ENCODE measurements at regions not wholly inside any gene's neighbourhood (a gene's known extent, or its start where the extent isn't known, plus 50 kb on each side); places are given as distances from the start of the nearest gene placed in this dataset.

GRCh38 chr4:11687727-11688126, 259.0 kb upstream of the HS3ST1 start:
- DNase-seq (ENCODE audit: low spot score): no peak
- ATAC-seq (ENCODE audit: low FRiP score): no peak
- TF ChIP-seq CTCF (IDR thresholded peaks at IDR 0.05): no peak

DNA sequence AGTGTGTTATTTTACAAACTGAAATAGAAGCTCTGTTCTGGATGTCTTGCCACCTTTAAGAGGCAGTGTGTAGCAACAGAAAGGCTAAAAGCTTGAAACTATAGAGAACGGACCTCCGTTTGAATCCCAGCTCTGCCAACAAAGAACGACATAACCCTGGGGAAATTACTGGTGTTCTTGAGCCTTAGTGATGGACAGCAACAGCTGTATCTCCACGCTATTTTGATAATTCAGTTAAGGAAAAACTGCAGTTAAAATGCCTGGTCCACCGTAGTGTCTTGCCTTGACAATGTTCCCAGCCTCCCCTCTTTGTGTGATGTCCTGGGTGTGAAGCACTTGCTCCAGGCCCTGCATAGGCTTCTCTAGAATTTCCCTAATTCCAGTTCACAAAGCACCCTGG, 256.8 kb upstream of the HS3ST1 start:
- no peak for TF ChIP-seq CTCF (IDR thresholded peaks at IDR 0.05)
- no peak for ATAC-seq (ENCODE audit: low FRiP score)

GRCh38 chr4:11675051-11675800, 246.5 kb upstream of the HS3ST1 start:
- TF ChIP-seq CTCF (IDR thresholded peaks at IDR 0.05): no peak
- DNase-seq (ENCODE audit: low spot score): no peak
- ATAC-seq (ENCODE audit: low FRiP score): no peak

More for the DNA sequence above, 256.8 kb upstream of the HS3ST1 start:
- no peak for DNase-seq (ENCODE audit: low spot score)

DNA sequence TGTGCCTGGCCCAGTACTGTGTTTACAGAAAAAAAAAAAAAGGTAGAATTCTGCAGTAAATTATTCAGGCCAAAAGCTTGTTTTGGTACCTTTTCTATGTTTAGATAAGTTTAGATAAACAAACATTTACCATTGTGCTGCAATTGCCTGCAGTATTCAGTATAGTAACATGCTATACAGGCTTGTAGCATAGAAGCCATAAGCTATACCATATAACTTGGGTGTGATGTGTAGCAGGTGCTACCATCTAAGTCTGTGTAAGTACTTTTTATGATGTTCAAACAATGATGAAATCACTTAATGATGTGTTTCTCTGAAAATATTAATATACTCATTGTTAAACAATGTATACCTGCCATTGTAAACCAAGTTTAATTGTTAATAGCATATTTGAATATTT, 241.6 kb upstream of the HS3ST1 start:
- DNase-seq (ENCODE audit: low spot score) (no peak), ATAC-seq (ENCODE audit: low FRiP score) (no peak)
- no peak for TF ChIP-seq CTCF (IDR thresholded peaks at IDR 0.05)

DNA sequence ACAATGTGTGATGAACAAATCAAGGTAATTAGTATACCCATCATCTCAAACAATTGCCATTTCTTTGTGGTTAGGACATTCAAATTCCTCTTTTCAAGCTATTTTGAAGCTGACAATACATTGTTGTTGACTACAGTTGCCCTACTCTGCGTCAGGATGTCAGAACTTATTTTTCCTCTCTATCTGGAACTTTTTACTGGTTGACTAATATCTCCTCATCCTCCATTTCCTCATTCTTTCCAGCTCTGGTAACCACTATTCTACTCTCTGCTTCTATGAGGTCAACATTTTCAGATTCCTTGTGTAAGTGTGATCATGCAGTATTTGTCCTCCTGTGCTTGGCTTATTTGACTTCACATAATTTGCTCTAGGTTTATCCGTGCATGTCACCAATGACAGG, 240.5 kb upstream of the HS3ST1 start:
- DNase-seq (ENCODE audit: low spot score) (no peak), ATAC-seq (ENCODE audit: low FRiP score) (no peak)
- no peak for TF ChIP-seq CTCF (IDR thresholded peaks at IDR 0.05)

GRCh38 chr4:11663114-11663513, 234.4 kb upstream of the HS3ST1 start:
- TF ChIP-seq CTCF (IDR thresholded peaks at IDR 0.05): no peak
- DNase-seq (ENCODE audit: low spot score) (no peak), ATAC-seq (ENCODE audit: low FRiP score) (no peak)
